GM10266 (cell line): ENCODE measurements at regions not wholly inside any gene's neighbourhood (a gene's known extent, or its start where the extent isn't known, plus 50 kb on each side); places are given as distances from the start of the nearest gene placed in this dataset.

Experiments used
- DNase-seq: peaks from one replicate; pipeline ENCODE4 v3.0.0; 2012; ENCODE audit errors: extremely low spot score
- CTCF ChIP-seq: IDR thresholded peaks from 2 replicates; pipeline ENCODE4 v1.5.1; 2012; ENCODE audit warnings: mild to moderate bottlenecking, low read depth; ENCODE audit not compliant: control insufficient read depth, insufficient read depth; ENCODE audit errors: missing control alignments

GRCh38 chr20:11430652-11431051 is 487.0 kb upstream of the BTBD3 start:
- no peak for TF ChIP-seq CTCF
- DNase-seq, result no peak

GRCh38 chr20:11431621-11432020 is 486.1 kb upstream of the BTBD3 start:
- TF ChIP-seq CTCF, result no peak
- DNase-seq, result no peak

GRCh38 chr20:11432407-11432806 is 485.3 kb upstream of the BTBD3 start:
- DNase-seq, result no peak

GRCh38 chr20:11436113-11436905 is 481.4 kb upstream of the BTBD3 start:
- no peak for DNase-seq
- TF ChIP-seq CTCF, result no peak

More at GRCh38 chr20:11432407-11432806, 485.3 kb upstream of the BTBD3 start:
- TF ChIP-seq CTCF, result no peak

GRCh38 chr20:11437090-11437489 is 480.6 kb upstream of the BTBD3 start:
- TF ChIP-seq CTCF, result no peak
- DNase-seq, result no peak

- TF ChIP-seq CTCF, result no peak
- no peak for DNase-seq
Measured at GRCh38 chr20:11437611-11438380, 479.9 kb upstream of the BTBD3 start.

GRCh38 chr20:11438412-11438811 is 479.3 kb upstream of the BTBD3 start:
- DNase-seq, result no peak
- TF ChIP-seq CTCF, result no peak
